ENCODE measurements at regions not wholly inside any gene's neighbourhood (a gene's known extent, or its start where the extent isn't known, plus 50 kb on each side); places are given as distances from the start of the nearest gene placed in this dataset.

- no peak overlapping the region for H3K4me3 Mint-ChIP-seq
- H3K27ac ChIP-seq (ENCODE audit: low read depth, low read length), result no peak overlapping the region
- peaks cover 23% of the 10 kb centered on the region for H3K4me1 Mint-ChIP-seq
- no peaks in the 10 kb centered on the region for H3K36me3 ChIP-seq (ENCODE audit: control insufficient read depth, insufficient read depth, low read length)
- no peak for TF ChIP-seq CTCF (conservative IDR thresholded peaks at IDR 0.05)
- H3K9me3 ChIP-seq (ENCODE audit: control insufficient read depth, low read length), result no peaks in the 10 kb centered on the region
- 88 to 92% methylated on average over 12 of the region's 12 CpGs for WGBS, 2 experiments (ENCODE audit: insufficient coverage in 1 of 2, insufficient read length in 1 of 2)
- no peak for DNase-seq
- no peak overlapping the region for H3K4me3 ChIP-seq (ENCODE audit: low read length)
- H3K9me3 Mint-ChIP-seq, result no peaks in the 10 kb centered on the region
- no peak overlapping the region for H3K27ac Mint-ChIP-seq
- no peak overlapping the region for H3K9ac ChIP-seq (ENCODE audit: extremely low read depth, low read length, poor library complexity, severe bottlenecking)
- H3K27me3 ChIP-seq (ENCODE audit: control insufficient read depth, insufficient read depth, low read length, poor library complexity, severe bottlenecking), result no peaks in the 10 kb centered on the region
- H3K4me1 ChIP-seq (ENCODE audit: control insufficient read depth, insufficient read depth, low read length), result no peaks in the 10 kb centered on the region
- no peaks in the 10 kb centered on the region for H3K27me3 Mint-ChIP-seq (ENCODE audit: insufficient read depth)
- no peaks in the 10 kb centered on the region for H3K36me3 Mint-ChIP-seq (ENCODE audit: low read depth)
Observed at GRCh38 chr18:41886126-41886807, 68.8 kb upstream of the PIK3C3 start.

DNA sequence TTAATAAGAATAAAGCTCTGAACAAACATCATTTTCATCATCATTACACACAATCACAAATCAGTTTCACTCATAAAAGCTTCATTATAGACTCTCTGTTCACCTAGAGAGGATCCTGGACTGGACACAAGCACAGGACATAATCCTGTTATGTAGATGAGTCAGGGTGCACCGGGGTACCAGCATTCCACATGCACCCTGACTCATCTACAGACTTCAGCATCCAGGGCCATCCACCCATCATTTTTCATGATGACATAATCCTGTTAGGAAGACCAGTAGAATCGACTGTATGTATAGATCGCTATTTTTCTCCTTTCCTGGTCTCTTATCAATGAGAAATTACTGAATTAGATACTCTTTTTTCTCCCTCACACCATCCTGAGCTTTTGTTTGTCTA, 73.7 kb upstream of the PIK3C3 start:
- H3K4me1 ChIP-seq (ENCODE audit: control insufficient read depth, insufficient read depth, low read length), result no peaks in the 10 kb centered on the region
- no peaks in the 10 kb centered on the region for H3K36me3 ChIP-seq (ENCODE audit: control insufficient read depth, insufficient read depth, low read length)
- H3K4me3 ChIP-seq (ENCODE audit: low read length), result no peak overlapping the region
- no peak for DNase-seq
- no peak overlapping the region for H3K4me3 Mint-ChIP-seq
- no peak overlapping the region for H3K27ac Mint-ChIP-seq
- 93 to 100% methylated on average over 1 to 3 of the region's 3 CpGs for WGBS, 2 experiments (ENCODE audit: insufficient coverage in 1 of 2, insufficient read length in 1 of 2)
- H3K4me1 Mint-ChIP-seq, result peaks cover 6% of the 10 kb centered on the region
- no peaks in the 10 kb centered on the region for H3K27me3 Mint-ChIP-seq (ENCODE audit: insufficient read depth)
- no peaks in the 10 kb centered on the region for H3K36me3 Mint-ChIP-seq (ENCODE audit: low read depth)
- TF ChIP-seq CTCF (conservative IDR thresholded peaks at IDR 0.05), result no peak
- H3K27me3 ChIP-seq (ENCODE audit: control insufficient read depth, insufficient read depth, low read length, poor library complexity, severe bottlenecking), result no peaks in the 10 kb centered on the region
- H3K9me3 Mint-ChIP-seq, result no peaks in the 10 kb centered on the region
- no peak overlapping the region for H3K27ac ChIP-seq (ENCODE audit: low read depth, low read length)
- H3K9ac ChIP-seq (ENCODE audit: extremely low read depth, low read length, poor library complexity, severe bottlenecking), result no peak overlapping the region
- no peaks in the 10 kb centered on the region for H3K9me3 ChIP-seq (ENCODE audit: control insufficient read depth, low read length)

DNA sequence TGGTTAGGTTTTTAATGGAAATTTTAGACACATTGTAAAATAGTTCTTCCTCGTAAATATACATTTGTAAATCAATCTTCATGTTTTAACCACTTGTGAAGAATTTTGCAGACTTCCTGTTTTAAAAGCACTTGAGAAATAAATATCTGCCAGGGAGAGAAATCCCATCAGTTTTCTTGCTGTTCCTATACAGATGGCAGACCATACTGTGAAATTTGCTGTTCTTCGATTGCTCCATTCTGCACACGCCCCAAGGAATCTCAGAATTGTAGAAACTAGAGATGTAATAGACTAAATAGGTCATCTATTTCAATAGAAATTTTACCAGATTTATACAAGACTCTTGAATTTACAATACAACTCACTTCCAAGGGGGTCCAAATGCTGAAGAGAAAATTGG, 75.8 kb upstream of the PIK3C3 start:
- no peak overlapping the region for H3K9ac ChIP-seq (ENCODE audit: extremely low read depth, low read length, poor library complexity, severe bottlenecking)
- Mint-ChIP-seq H3K4me3 (no peak overlapping the region), H3K27me3 (ENCODE audit: insufficient read depth) (no peaks in the 10 kb centered on the region), H3K9me3 (peaks cover 3% of the 10 kb centered on the region), H3K36me3 (ENCODE audit: low read depth) (no peaks in the 10 kb centered on the region), H3K4me1 (peaks cover 4% of the 10 kb centered on the region), H3K27ac (no peak overlapping the region)
- WGBS, 2 experiments (ENCODE audit: insufficient coverage in 1 of 2, insufficient read length in 1 of 2), result 100% methylated on average over 3 of the region's 3 CpGs; no CpG with 5 or more reads in 1 of the 2 experiments
- H3K27me3 ChIP-seq (ENCODE audit: control insufficient read depth, insufficient read depth, low read length, poor library complexity, severe bottlenecking), result no peaks in the 10 kb centered on the region
- H3K4me1 ChIP-seq (ENCODE audit: control insufficient read depth, insufficient read depth, low read length), result no peaks in the 10 kb centered on the region
- no peak for DNase-seq
- H3K36me3 ChIP-seq (ENCODE audit: control insufficient read depth, insufficient read depth, low read length), result no peaks in the 10 kb centered on the region
- H3K27ac ChIP-seq (ENCODE audit: low read depth, low read length), result no peak overlapping the region
- no peak overlapping the region for H3K4me3 ChIP-seq (ENCODE audit: low read length)
- H3K9me3 ChIP-seq (ENCODE audit: control insufficient read depth, low read length), result peaks cover 8% of the 10 kb centered on the region
- TF ChIP-seq CTCF (conservative IDR thresholded peaks at IDR 0.05), result no peak

Measured in endodermal cell (in vitro differentiated cells).